ENCODE measurements at regions not wholly inside any gene's neighbourhood (a gene's known extent, or its start where the extent isn't known, plus 50 kb on each side); places are given as distances from the start of the nearest gene placed in this dataset.

- ATAC-seq: no peak
These were observed 681.2 kb downstream of the BRD1 start for GRCh38 chr22:49146511-49146910.

DNA sequence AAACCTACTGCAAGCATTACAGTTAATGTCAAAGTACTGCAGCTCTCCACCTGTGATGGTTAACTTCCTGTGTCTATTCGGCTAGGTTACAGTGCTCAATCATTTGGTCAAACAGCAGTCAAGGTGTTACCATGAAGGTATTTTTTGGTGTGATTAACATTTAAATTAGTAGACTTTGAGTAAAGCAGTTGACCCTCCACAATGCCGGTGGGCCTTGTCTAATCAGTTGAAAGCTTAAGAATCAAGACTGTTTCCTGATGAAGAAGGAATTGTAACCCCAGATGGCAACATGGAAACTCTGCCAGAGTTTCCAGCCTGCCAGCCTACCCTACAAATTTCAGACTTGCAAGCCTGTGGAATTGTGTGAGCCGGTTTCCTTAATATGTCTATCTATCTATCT, 683.9 kb downstream of the BRD1 start:
- ATAC-seq: no peak

- ATAC-seq: no peak
These were observed 684.8 kb downstream of the BRD1 start for GRCh38 chr22:49142891-49143290.

GRCh38 chr22:49142296-49142695, 685.4 kb downstream of the BRD1 start:
- ATAC-seq: no peak

DNA sequence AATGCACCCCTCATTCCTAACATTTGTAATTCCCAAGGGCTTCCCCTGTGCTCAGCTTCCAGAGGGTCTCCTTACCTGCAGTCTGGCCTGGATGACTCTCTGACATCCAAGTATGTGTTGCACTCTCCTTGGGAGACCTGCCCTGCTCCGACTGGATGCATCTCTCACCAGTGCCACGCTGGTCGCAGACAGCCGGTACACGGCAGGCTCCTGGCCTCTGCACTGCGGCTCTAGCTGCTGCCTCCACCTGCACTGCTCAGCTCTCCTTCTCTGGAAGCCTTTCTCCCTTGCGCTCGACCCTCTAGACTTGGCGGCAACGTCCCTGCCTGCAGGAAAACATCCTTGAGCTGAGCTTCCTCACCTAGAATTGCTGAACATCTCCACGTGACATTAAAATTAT, 685.9 kb downstream of the BRD1 start:
- no peak for ATAC-seq

DNA sequence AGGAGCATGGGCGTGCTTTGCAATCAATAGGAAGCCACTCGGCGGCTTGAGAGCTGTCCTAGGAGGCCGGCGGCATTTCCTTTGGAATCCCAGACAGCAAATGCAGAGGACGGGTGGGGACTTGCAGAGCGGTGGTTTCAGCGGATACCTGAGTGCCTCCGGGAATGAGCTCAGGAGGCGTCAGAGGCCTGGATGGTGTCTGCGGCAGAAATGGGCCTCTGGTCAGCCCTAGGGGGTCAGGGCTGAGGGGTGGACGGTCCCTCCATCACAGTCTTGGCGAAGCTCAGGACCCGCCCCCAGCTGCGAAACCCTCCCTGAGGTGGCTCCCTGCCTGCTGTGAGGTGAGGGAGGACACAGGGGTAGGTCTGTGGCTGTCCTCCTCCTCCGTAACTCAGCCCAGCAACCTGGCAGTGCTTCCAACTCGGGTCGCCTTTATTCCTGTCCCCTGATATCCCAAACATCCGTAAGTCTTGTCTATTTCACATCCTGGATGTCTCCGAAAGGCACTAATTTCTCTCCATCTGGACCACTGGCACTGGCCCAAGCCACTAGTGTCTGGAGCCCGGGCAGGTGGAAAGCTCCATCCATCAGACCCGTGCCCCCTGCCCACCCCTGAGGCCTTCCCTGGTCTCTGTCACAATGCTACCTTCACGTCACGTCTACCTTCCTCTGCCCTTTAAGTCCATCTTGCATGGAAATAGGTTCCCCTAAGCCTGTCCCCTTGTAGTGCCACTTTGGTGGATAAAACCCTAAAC, 686.6 kb downstream of the BRD1 start:
- ATAC-seq: no peak

GRCh38 chr22:49139492-49140151, 688.1 kb downstream of the BRD1 start:
- ATAC-seq: no peak

DNA sequence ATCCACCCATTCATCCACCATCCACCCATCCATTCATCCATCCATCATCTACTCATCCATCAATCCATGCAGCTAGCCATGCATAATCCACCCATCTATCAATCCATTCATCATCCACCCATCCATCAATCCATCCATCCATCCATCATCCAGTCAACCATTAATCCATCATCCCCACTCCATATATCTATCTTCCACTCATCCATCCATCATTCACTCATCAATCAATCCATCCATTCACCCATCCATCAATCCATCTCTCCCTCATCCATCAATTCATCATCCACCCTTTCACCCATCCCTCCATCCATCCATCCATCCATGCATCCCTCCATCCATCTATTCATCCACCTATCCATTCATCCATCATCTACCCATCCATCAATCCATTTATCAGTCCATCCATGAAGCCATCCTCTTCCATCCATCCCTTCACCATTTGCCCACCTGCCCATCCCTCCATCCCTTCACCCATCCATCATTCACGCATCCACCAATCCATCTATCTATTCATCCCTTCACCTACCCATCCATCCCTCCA, 689.4 kb downstream of the BRD1 start:
- ATAC-seq: no peak

GRCh38 chr22:49137206-49137840, 690.4 kb downstream of the BRD1 start:
- no peak for ATAC-seq

GRCh38 chr22:49136816-49137180, 690.9 kb downstream of the BRD1 start:
- no peak for ATAC-seq

DNA sequence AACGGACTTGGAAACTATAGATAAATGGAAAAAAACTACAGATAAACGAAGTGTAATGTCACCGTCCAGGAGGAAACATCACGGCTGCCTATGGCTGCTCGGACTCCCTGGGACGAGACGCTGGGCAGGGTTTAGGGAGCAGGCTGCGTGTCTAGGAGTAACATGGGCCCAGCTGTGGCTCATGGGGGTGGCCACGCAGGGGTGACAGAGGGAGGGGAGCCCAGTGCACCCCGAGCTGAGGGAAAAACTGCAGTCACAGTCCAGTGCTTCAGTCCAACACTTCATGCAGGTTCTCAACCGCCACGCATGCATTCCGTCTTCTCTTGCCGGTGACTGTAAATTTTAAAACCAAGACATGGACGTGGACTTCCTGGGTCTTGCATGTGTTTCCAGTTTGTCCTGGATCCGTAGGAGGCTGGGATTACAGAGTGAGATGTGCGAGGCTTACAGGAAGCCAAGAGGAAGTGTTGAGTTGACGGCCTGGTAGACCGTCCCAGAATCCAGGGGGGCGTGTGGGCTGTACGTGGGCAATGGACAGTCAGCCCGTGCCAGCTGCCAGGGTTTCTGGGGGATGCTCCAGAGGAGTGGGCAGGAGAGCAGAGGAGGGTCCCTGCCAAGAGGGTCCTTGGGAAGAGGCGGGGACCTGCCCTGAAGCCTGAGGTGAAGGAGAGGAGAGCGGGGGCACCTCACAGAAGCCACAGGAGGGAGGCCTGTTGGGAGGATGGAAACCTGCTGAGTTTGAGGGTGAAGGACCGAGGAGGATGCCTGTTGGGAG, 691.4 kb downstream of the BRD1 start:
- ATAC-seq: no peak

DNA sequence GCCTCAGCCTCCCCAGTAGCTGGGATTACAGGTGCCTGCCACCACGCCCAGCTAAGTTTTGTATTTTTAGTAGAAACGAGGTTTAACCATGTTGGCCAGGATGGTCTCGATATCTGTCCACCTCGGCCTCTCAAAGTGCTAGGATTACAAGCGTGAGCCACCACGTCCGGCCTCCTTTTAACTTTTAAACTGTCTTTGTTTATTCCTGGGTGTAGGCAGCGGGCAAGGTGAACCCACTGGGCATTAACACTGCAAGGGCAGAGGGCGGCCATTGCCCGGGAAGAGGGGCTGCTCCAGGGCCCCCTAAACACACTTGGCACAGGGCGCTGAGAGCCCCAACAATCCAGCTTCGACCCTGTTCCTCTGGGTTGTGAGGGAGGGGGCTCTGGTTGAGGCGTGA, 693.6 kb downstream of the BRD1 start:
- ATAC-seq: no peak

GRCh38 chr22:49133541-49133940, 694.1 kb downstream of the BRD1 start:
- ATAC-seq: no peak

- ATAC-seq: no peak
These were observed 695.7 kb downstream of the BRD1 start for GRCh38 chr22:49132009-49132408.

DNA sequence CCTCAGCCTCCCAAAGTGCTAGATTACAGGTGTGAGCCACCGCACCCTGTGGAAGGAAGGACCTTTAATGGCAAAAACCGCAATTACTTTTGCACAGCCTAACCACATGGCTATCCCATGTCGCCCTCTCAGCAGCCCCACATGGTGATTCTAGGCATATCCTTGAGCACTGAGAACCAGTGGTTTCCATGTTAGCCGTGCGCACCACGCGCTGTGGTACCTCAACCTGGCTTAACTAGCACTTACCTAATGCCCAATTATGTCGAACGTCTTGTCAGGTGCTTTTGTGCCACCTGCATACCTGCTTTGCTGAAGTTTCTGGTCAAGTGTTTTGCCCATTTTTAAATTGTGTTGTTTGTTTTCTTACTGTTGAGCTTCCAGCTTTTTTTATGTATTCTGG, 697.9 kb downstream of the BRD1 start:
- ATAC-seq: no peak

GRCh38 chr22:49128874-49129273, 698.8 kb downstream of the BRD1 start:
- ATAC-seq: no peak

DNA sequence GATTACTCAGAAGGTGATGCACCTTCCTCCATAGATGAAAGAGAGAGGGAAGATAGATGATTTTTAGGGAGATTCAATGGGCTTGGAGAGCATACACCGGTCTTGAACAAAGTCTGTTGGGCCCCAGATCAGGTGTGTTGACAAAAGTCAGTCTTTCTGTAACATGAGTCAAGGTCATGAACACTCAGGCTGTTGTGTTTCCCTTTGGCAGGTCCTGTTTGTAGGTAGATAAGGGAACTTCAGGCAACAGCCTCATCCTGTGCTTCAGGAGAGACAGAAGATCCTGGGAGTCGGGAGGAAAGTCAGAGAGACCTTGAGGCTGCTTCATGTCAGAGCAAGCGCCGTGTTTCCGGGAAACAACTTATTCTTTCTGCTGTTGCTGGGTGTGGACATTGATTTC, 703.1 kb downstream of the BRD1 start:
- no peak for ATAC-seq

DNA sequence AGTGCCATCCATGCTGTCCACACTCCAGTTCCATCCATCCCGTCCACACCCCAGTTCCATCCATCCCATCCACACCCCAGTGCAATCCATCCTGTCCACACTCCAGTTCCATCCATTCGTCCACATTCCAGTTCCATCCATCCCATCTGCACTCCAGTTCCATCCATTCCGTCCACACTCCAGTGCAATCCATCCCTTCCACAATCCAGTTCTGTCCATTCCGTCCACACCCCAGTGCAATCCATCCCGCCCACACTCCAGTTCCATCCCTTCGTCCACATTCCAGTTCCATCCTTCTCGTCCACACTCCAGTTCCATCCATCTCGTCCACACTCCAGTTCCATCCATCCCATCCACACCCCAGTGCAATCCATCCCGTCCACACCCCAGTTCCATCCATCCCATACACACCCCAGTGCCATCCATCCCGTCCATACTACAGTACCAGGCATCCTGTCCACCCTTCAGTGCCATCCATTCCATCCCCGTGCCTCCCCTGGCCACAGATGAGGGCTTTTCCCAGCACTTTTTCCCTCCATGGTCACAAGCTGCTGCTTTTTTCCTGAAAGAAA, 704.0 kb downstream of the BRD1 start:
- no peak for ATAC-seq

GRCh38 chr22:49119551-49119952, 708.1 kb downstream of the BRD1 start:
- no peak for ATAC-seq

DNA sequence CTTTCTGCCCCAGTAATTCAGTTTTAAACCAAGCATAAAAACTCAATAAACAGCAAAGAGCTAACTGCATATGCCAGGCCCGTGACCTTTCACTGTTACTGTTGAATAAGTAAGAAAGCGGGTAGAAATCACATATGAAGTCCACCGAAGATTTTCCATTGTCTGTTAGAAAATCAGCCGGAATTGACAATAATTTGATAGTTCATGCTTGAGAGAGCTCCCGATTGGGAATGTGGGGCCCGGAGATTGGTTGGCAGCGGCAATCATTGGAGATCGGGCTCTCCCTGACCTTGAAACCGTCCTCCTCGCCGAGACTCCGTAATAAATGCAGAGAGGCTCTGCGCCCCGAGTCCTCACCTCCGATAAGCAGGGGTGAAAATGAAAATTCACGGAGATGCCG, 709.6 kb downstream of the BRD1 start:
- ATAC-seq: no peak

DNA sequence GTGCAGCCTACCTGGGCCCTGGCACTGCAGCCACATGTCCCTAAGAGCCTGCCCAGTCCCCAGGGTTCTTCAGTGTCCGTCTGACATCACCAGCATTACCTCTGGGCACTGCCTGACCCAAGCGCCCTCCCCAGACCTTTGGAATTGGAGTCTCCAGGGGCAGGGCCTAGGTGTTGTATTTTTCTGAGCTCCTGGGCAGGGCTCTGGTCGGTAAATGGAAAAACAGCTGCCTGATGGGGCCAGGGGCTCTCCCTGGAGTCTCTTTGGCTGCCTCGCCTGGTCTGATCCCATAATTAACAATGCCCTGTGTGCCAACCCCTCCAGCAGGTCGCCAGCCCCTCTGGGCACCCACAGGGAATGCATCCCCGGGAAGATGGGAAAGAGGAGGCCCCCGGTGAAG, 710.2 kb downstream of the BRD1 start:
- ATAC-seq: no peak

DNA sequence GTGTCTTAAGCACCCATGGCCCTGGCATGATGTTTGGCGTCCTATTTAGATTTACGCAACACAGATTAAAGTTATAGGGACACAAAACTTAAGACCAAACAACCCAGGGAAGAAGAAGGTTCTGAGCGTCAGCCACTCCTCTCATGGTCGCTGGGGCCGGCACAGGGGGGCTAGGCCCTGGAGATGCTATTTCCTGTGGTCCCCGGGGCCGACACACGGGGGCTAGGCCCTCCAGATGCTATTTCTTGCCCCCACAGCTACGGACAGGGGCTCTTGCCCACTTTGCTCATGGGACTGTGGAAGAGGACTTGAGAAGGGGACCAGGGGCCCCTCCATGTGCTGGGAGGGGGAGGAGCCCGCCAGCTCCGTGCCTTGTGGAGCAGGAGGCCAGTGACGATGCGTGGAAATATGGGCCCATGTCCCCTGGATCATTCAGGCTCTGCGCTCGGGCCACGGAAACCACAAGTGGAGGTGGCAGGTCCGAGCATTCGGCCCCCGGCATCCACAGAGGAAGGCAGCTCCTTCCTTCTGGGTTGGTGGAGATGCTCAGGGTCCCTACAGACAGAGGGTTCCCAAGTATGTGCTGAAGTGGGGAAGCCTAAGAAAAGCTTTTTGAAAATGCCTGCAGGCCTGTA, 711.1 kb downstream of the BRD1 start:
- no peak for ATAC-seq

Data from activated CD4-positive, CD25-positive, alpha-beta regulatory T cell treated with anti-CD3 and anti-CD28 coated beads, Interleukin-2, amount 50 U/mL, for 24 hours (primary cell).